ENCODE measurements at regions not wholly inside any gene's neighbourhood (a gene's known extent, or its start where the extent isn't known, plus 50 kb on each side); places are given as distances from the start of the nearest gene placed in this dataset.

DNA sequence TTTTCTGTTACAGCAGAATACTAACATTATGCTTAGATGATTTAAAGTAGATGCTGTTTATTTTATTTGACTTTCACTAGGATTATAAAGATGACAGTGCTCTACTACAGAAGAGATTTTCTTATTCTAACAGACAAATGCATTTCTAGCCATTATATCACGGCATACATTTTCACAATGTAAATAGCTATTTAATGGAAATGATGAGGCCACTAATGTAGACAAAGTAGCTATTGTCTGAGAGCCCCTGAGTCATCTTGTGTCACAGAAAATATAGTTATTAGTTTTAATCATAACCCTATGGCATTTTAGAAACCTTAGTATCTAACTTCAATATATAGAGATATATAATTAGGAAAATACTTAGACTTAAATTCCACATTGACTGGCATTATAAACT lies 158.0 kb upstream of the AHR start:
- intact Hi-C loops (cut with DNase I; ENCODE audit: low total_unique reads), result no loop called here
- TF ChIP-seq, protein P1, sequence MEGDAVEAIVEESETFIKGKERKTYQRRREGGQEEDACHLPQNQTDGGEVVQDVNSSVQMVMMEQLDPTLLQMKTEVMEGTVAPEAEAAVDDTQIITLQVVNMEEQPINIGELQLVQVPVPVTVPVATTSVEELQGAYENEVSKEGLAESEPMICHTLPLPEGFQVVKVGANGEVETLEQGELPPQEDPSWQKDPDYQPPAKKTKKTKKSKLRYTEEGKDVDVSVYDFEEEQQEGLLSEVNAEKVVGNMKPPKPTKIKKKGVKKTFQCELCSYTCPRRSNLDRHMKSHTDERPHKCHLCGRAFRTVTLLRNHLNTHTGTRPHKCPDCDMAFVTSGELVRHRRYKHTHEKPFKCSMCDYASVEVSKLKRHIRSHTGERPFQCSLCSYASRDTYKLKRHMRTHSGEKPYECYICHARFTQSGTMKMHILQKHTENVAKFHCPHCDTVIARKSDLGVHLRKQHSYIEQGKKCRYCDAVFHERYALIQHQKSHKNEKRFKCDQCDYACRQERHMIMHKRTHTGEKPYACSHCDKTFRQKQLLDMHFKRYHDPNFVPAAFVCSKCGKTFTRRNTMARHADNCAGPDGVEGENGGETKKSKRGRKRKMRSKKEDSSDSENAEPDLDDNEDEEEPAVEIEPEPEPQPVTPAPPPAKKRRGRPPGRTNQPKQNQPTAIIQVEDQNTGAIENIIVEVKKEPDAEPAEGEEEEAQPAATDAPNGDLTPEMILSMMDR (IDR thresholded peaks at IDR 0.05), result no peak
- Histone ChIP-seq H3K4me1 (peaks cover 0 to 10% (median 0%) of the 10 kb centered on the region in 4 donors), H3K27me3 (no peaks in the 10 kb centered on the region), H3K27ac (no peak overlapping the region), H3K9me3 (no peaks in the 10 kb centered on the region), H3K36me3 (no peaks in the 10 kb centered on the region), H3K4me3 (no peak overlapping the region)
- no peak for DNase-seq

DNA sequence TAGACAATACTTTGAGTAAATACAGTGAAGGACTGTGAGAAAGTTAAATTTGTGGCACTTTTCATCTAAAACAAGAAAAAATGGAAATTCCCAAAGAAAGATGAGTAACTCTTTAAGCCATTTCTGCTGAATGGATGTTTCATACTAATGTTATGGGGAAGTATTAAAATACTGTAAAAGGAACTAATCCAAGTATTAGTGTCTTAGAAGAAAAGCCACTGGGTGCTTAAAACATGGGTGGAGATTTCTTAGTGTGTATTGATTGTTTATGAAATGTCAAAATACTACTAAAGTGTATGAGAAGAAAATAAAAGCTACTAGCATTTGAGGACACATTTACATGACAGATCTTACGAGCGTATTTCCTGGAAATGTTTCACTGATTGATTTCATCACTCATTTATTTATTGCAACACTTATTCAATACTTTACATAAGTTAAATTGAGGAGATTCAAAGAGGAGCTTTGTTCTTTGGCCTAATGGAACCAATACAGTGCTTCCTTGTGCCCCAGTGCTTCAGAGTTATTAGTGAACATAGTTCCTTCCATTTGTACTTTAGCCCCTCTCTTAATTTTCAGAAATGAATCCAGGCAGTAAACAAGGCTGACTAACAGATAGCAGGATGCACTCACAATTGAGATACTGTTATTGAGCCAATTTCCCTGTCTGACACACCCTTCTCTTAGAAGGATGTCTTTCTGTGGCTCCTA lies 155.5 kb upstream of the AHR start:
- intact Hi-C loops (cut with DNase I; ENCODE audit: low total_unique reads), result no loop called here
- Histone ChIP-seq H3K4me3 (peak overlapping the region; percentile 25 to 29), H3K27me3 (no peaks in the 10 kb centered on the region), H3K27ac (peak overlapping the region in 1 of 2 donors; percentile 46), H3K36me3 (no peaks in the 10 kb centered on the region), H3K4me1 (peaks cover 0 to 10% (median 0%) of the 10 kb centered on the region in 4 donors), H3K9me3 (no peaks in the 10 kb centered on the region)
- TF ChIP-seq, protein P1 (IDR thresholded peaks at IDR 0.05), result no peak
- no peak for DNase-seq

DNA sequence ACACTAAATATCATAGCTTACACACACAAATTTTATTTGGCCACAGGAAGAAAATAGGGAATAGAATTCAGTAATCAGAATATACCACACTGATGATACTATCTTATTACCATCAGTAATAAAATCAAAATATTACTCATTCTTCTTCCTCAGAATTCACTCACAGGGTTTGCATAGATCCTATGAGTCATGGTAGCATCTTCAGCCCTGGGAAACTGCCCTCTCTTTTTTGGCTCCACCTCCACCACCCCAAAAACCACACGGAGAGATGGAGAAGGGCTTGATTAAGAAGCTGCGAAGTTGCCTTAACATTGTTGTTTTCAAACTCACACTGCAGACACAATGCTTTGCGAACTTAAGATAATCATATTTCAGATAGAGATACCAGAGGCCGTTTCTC lies 154.1 kb upstream of the AHR start:
- TF ChIP-seq, protein P1 (IDR thresholded peaks at IDR 0.05), result no peak
- H3K4me3 ChIP-seq, result no peak overlapping the region
- no peaks in the 10 kb centered on the region for H3K27me3 ChIP-seq
- H3K27ac ChIP-seq, result no peak overlapping the region
- intact Hi-C loops (cut with DNase I; ENCODE audit: low total_unique reads), result no loop called here
- no peaks in the 10 kb centered on the region for H3K9me3 ChIP-seq
- H3K4me1 ChIP-seq, result peaks cover 0 to 10% (median 0%) of the 10 kb centered on the region in 4 donors
- DNase-seq, result no peak
- no peaks in the 10 kb centered on the region for H3K36me3 ChIP-seq

DNA sequence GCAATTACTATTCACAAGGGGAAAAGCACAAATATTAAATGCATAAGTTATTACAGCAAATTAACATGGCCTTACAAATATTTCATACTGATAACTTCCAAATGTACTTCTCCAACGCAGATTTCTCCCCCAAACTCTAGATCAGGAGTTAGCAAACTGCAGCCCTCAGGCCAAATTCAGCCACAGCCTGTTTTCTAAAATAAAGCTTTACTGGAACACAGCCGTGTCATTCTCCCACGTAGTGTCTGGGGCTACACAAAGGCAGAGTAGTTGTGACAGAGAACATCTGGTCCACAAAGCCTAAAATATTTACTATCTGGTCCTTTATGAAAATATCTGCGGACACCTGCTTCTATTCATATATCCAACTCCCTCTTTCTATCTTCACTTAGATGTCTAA lies 151.8 kb upstream of the AHR start:
- TF ChIP-seq, protein P1 (IDR thresholded peaks at IDR 0.05), result no peak
- no peak overlapping the region for H3K4me3 ChIP-seq
- intact Hi-C loops (cut with DNase I; ENCODE audit: low total_unique reads), result no loop called here

DNA sequence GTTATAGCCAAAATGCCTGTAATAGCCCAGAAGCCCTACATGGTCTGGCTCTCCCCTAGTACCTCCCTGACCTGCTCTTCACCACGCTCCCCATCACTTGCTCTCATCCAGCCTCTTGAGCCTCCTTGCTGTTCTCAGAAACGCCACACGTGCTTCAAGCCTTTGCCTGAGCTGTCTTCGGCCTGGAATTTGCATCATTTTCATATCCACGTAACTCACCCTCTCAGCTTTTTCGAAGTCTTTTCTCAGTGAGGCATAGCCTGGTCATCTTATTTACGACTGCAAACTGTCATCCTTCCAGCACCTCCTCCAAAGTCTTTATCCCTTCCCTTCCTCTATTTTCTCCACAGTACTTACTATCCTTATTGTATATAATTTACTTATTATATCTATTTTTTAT lies 151.0 kb upstream of the AHR start:
- intact Hi-C loops (cut with DNase I; ENCODE audit: low total_unique reads), result no loop called here
- no peak overlapping the region for H3K4me3 ChIP-seq
- no peaks in the 10 kb centered on the region for H3K27me3 ChIP-seq
- TF ChIP-seq, protein P1 (IDR thresholded peaks at IDR 0.05), result no peak
- H3K4me1 ChIP-seq, result peaks cover 0 to 10% (median 0%) of the 10 kb centered on the region in 4 donors
- H3K9me3 ChIP-seq, result no peaks in the 10 kb centered on the region
- H3K27ac ChIP-seq, result no peak overlapping the region
- DNase-seq, result no peak
- no peaks in the 10 kb centered on the region for H3K36me3 ChIP-seq

More for the DNA sequence above, 151.8 kb upstream of the AHR start:
- Histone ChIP-seq H3K27me3 (no peaks in the 10 kb centered on the region), H3K9me3 (no peaks in the 10 kb centered on the region), H3K36me3 (no peaks in the 10 kb centered on the region), H3K4me1 (peaks cover 0 to 10% (median 0%) of the 10 kb centered on the region in 4 donors), H3K27ac (no peak overlapping the region)
- no peak for DNase-seq

Data from tibial artery (tissue), 4 donors.